DMS114 treated with DMSO at 0.1 percent for 48 hours (cell line): ENCODE measurements at regions not wholly inside any gene's neighbourhood (a gene's known extent, or its start where the extent isn't known, plus 50 kb on each side); places are given as distances from the start of the nearest gene placed in this dataset.

Source experiments
- DNase-seq: peaks from one replicate; lab custom pipeline; 2025; ENCODE audit not compliant: unreplicated experiment; lab: John Stamatoyannopoulos, UW

DNA sequence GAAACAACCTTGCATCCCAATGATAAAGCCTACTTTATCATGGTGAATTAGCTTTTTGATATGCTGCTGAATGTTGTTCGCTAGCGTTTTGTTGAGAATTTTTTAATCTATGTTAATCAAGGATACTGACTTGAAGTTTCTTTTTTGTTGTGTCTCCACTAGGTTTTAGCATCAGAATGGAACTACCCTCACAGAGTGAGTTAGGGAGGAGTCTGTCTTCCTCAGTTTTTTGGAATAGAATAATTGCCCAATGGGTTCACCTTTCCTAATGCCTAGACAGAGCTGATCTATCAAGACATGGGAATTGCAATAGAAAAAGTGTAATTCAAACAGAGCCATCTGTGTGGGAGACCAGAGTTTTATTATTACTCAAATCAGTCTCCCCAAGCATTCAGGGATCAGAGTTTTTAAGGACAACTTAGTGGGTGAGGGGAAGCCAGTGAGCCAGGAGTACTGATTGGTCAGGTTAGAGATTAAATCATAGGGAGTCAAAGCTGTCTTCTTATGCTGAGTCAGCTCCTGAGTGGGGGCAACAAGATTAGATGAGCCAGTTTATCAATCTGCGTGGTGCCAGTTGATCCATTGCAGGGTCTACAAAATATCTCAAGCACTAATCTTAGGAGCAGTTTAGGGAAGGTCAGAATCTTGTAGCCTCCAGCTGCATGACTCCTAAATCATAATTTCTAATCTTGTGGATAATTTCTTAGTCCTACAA, 237.4 kb upstream of the PPP2R3A start:
- DNase-seq = no peak

DNA sequence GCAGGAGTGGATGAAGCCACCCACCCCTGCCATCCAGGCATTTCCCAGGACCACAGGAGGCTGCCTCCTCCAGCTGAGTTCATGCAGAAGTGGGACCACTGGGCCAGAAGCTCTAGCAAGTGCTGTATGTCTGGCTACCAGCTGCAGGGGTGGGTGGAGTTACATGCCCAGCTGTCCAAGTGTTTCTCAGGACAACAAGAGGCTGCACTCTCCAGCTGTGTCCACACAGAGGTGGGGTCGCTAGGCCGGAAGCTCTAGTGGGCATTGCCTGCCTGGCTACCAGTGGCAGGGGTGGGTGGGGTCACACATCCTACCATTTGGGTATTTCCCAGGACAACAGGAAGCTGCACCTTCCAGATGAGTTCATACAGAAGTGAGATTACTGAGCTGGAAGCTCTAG, 234.0 kb upstream of the PPP2R3A start:
- DNase-seq = no peak

DNA sequence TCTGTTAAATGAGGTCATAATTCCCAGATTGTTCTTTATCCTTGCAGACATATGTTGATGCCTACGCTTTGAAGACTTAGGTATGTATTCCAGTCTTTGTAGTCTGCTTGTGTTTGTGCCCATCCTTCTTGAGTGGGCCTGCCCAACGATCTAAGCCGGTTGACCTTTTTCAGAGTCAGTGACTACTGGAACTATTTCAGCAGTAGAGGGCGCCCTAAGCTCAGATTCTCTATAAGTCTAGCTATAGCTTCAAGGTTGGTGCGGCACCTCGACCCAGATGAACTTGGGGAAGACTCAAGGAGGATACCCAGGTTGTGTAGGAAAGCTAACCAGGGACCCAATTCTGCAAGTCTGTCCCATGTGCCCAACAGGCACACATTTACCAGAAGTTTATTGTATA, 228.8 kb upstream of the PPP2R3A start:
- no peak for DNase-seq

DNA sequence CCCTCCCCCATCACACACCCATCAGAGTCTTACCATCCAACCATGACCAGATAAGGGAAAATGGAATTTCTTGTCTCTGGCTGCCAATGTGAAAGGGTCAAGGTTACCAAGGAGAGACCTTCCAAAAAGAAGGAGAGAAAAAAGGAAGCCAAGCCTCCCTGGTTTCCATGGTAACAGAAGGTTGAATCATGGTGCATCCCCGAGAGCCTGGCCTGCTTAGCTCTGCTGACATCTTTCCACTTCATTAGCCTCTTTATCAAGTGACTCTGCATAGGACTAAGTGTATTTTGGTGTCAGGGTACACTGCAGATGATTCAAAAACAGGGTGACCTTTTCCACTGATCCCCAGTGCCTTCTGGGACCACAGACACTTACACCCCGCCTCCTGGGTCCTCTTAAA, 225.7 kb upstream of the PPP2R3A start:
- DNase-seq = no peak

DNA sequence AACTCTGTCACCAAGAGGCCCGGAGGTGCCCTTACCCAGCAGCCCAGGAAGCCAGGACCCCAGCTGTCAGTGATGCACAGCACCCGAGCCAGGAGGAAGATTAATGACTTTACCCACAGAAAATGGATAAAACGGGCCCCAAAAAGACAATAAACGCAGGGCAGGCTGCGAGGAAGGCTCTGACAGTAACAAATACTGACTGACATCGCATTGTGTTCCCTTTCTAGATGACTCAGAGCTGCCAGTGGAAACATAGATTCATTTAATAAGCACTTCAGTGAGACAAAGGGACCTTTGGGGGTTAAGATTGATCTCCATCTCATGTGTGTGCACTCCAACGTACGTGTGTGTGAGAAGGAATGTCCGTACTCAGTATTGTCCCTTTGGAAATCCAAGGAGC, 225.3 kb upstream of the PPP2R3A start:
- DNase-seq = no peak

DNA sequence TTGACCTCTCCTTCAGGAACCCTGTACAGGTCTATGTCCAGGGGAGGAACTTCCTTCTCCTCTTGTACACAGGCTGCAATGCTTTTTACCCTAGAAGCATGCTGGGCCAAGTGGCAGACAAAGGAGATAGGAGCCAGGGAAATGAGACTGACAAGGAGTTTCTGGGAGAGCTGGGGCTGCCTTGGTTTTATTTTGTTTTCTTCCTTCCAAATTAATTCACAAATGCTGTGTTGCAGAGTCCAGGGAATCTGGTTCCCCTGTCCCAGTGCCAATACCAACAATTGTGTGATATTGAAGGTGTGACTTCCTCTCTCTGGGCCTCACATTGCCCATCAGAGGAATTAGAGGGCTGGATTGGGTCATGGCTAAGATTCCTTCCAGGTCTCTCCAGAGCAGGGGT, 224.8 kb upstream of the PPP2R3A start:
- DNase-seq = no peak

DNA sequence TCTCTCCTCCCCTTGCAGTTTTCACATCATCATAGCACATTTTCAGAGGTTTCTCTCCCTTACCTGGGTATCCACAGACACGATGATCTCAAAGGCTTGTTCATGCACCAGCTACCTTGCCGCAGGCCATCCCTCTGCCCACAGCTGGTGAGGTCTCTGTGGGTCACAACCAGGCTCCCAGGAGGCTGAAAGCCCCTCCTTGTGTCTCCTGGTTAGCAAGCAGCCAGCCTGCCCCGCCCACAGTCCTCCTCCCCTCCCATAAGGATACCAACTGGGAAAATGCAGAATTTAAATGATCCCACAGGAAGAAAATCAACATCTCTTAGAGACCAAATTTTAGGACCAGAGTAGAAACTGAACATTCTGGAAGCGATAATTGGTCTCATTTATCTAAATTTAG, 213.5 kb upstream of the PPP2R3A start:
- no peak for DNase-seq

DNA sequence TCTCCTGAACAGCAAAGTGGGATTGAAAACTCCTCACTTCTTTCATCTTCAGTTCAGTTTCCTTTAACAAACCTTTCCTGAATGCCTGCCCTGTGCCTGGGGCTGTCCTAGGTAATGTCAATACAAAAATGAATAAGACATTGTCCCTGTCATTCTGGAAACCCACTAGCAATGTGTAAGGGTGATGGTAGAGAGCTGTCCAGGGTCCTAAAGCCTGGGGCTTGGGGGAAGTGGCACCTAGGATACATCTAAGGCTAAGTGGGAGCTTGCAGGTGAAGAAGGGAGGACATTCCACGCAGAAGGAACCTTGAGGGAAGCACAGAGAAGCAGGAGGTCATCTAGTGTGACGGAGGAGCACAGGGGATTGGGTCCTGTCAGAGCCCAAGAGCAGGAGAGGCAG, 212.7 kb upstream of the PPP2R3A start:
- no peak for DNase-seq

DNA sequence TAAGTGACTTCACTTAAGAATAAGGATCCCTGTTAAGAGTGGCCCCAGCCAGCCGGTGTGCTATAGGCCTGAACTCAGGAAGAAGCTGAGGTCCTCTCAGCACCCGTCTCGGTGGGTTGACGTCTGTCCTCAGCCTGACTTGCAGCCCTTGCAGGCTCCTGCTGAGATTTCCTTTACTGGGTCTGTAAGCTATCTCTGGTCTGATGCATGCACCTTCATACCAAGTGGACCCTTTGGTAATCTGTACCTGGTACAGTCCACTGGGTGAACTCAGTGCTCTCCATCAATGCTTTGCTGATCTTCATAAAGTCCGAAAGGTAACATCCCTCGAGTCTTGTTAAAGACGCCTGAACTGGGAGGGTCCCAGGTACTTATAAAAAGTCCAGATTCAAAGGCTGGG, 212.0 kb upstream of the PPP2R3A start:
- DNase-seq = no peak

DNA sequence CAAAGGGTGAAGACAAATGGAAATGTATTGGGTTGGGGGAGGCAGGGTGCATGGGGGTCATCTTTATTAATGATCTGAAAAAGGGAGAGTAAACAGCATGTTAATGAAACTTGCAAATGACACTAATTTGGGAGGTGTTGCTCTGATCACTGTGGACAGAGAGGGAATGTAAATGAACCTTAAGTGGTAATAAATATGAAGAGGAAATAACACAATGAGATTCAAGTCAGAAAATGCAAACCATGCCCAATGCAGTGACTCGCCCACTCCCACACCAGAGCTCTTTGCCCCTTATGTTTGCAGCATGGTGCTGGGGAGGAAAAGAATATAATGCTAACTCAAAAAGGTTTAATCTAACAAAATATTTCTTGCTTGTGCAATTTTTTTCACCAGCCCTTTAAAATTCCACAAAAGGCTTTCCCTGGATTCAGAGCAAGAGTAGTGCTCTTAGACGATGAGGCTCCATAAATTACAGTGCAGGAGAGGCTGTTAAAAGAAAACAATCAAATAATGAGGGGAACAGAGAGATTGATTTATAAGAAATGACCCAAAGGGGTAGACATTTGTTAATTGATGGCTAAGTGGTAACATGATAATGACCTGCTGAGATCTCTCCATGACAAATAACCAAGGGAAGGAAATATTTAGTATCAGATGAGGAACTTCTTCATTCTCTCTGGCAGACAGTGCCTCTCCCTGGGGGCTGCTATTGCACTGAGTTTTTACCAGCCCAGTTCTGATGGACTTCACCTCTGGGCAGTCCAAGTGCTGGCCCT, 210.0 kb upstream of the PPP2R3A start:
- DNase-seq = no peak

DNA sequence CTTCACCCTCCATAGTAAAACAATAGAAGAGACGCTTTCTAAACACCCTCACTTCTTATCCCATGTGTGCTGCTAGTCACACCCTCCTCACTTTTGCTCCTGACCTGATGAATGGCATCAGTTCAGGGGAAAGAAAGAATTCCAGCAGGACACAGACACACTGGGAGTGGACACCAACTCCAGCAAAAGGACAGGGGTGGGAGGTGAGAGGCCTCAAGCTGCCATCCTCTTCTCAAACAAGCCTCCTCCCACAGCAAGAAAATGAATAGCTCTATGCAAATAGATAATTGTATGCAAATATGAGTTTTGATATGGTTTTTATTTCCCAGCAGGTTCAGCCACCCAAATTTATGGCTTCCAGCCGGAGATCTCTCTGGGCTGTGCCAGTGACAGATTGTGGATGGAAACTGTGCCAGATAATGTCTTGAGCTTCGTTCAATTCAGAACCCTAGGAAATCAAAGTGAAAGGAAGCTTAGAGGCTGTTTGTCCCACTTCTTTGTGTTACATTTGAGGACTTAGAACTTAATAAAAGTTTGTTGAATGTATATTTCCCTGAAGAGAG, 209.3 kb upstream of the PPP2R3A start:
- DNase-seq = no peak

DNA sequence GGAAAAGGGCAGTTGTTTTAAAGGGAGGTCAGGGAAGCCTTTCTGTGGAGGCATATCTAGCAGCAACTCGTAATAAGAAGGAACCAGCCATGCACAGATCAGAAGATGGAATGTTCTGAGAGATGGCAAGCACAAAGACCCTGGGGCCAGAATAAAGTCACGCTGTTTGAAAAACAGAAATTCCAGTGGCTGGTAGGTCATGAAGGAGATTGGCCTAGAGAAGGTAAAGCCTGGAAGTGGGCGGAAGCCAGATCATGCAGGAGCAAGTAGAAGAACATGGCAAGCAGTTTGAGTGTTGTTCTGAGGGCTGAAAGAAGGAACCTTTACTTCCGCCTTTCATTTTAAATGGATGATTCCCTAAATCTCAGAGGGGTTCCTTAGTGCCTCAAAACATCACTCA, 208.1 kb upstream of the PPP2R3A start:
- no peak for DNase-seq

DNA sequence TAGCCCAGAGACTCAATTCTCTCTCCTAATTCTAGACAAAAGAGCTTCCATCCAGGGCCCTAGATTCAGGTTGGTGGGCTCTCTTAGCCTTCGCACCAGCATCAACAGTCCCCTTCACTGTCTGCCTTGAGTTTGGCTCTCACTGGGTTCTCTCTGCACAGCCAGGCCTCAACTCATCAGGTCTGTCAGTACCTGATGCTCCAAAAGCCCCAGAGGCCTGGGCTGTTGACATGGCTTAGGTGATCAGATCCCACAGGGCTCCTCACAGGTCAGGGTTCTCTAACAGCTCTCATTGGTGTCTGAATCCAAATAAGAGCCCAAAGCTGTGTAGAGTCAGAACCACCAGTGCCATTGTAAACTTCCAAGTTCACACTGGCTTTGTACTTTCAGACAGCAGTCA, 206.6 kb upstream of the PPP2R3A start:
- DNase-seq = no peak

DNA sequence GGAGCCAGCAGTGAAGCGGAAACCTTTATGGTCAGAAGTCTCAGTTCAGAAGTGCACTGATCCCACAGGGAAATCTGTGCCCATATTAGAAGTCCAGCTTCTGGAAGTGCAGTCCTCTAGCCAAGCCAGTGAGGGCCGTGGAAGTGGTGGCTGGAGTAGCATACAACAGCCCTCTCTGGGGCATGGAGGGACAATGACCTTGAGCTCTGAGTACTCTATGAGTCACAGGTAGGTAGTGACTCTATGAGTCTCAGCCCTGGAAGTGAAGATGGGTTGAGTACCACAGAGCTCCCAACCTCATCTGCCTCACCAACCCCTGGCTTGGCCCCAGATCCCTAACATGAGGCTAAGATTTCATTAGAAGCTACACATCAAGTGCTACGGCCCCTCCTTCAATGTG, 205.9 kb upstream of the PPP2R3A start:
- DNase-seq = no peak

DNA sequence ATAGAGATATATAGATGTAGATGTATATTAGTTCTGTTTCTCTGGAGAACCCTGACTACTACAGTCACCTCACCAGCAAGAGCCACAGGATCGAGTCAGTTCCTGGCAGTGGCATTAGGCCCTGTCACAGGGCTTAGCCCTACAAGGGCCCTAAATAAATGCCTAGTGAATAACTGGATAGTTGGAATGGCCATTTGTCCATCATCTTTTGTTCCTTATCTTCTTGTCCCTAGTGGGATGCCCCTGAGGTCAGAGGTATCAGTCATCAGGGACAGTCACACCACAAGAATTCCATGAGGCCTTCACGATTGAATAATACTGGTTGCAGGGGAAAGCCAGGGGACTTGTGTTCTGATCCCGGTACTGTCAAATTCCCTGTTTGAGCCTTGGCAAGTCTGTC, 204.9 kb upstream of the PPP2R3A start:
- no peak for DNase-seq

DNA sequence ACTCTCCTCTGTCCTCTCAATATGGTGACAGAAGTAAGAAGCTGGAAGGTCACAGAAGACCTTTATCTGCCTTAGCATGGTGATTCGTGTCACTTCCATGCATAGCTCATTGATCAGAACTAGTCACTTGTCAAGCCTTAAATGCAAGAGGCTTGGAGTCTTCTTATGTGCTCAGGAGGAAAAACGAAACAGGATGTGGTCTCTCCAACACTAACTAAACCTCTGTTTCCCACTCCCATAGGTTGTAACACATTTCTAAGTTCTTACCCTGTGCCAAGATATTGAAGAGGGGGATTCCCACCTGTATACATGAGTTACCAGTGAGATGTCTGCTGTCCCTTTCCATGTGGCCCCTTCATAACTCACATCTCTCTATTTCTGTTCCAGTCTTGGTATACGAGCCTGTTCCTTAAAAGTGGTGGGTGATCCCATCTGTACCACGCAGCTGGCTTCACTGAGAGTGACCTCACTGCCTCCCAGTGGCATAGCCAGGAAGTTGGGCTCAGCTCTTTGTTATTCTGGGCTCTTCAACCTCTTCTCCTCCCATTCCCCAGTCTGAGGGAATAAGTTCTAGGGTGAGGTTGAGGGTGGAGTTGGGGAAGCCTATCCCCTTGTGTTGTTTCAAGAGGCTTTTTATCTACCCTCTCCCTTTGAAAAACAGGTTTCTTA, 203.2 kb upstream of the PPP2R3A start:
- DNase-seq = no peak

DNA sequence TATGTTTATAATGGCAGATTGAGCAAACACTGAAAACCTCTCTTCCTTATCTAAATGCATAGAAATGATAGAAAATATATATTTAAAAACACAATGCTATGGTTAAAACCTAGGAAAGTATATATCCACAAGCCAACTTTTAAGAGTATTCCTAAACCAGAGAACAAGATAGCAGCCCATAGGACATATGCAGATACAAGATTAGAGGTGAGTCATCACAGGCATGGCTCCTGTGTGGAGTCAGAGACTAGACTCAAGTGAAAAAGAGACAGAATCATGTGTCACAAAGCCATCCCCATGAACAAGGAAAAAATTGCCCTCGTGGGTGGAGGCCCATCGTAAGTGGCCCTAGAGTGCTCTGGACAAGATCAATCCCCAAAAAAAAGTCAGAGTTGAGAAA, 199.4 kb upstream of the PPP2R3A start:
- no peak for DNase-seq

DNA sequence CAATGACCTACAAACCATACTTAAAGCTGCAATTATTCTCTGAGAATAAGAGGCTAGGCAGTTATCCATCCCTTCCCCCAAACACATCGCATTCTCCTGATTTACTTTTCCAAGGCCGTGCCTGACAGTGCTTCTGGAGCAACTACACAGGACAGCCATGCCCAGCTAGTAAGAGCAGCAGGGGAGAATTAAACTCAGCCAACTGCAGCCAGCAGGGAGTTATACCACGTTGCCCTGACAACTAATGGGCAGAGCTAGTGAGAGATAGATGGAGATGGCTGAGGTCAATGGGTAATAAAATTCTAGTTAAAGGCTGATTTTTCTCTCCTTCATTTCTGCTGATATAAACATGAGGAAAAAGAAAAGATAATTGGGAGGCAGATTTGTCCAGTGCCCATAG, 193.8 kb upstream of the PPP2R3A start:
- no peak for DNase-seq

DNA sequence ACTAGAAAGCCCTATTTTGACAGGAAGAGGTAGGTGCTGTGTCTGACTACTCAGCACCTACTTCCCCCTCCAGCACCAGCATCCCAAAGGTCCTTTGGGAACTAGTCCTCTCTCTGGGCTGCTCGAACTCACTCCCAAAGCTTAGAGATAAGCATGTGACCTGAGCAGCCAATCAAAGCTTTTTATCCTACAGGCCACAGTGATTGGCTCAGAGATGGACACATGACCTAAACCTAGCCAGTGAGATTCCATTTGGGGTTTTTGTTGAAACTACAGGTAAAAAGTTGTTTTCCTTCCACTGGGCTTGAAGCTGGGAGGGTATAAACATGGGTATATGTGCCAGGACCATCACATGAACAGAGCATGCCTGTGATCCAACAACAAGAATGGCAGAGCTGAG, 186.5 kb upstream of the PPP2R3A start:
- no peak for DNase-seq

DNA sequence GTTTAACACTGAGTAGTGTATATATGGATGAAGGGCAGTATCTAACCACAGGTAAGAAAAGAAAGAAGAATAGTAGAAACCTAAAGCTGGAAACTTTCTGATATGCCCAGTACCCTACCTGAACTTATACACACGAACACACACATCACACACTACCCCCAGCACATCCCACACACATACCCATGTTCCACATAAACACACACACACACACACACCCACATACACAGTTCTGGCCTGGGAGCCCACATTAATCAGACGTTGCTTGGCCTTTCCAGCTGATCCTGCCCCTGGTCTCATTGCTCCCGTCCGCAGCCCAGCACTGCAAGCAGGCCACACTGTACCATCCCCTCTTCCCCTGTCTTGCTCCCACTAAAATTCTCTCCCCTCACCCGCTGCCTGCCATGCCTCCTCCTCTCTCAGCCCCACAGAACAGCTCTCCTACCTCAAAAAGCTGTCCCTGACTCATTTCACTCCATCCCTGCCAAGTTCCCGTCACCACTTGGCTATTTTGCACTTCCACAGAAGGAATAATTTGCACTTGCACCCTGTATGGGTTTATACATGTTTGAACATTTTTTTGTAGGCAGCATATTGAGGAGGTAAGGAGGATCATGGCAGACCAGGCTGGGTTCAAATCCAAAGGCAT, 185.8 kb upstream of the PPP2R3A start:
- no peak for DNase-seq

DNA sequence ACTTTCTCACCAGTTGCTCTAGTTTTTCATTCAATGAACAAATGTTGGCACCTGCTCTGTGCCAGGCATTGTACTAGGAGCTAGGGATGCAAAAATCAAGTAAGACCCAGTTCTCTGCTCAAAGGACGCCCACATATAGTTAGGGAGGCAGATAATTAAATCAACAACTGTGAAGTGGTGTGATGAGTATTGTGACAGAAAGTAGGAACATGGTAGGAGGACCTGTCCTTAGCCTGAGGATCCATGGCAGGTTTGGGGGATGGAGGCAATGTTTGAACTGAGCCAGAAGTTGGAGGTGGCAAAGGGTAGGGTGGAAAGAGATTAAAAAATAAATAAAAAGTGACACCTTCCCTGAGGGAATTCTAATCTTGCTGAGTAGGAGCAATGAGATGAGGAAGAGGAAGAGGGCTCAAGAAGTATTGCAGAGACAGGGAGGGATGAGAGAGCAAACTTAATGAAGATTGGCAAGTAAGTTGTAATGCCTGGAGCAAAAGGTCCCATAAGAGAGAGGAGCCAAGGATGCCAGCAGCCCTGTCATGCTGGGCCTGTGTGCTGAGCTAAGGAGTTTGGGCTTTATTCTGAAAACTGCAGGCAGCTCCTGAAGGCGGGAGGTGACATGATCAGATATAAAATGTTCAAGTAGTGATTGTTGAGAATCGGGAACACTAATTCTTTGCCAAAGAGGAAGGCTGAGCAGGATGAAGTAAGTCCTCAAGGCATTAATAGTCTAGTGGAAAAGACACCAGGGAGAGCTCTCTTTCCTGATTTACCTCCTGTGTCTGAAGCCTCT, 184.3 kb upstream of the PPP2R3A start:
- no peak for DNase-seq
